Glomerular visceral epithelial cell (primary cell): ENCODE measurements at regions not wholly inside any gene's neighbourhood (a gene's known extent, or its start where the extent isn't known, plus 50 kb on each side); places are given as distances from the start of the nearest gene placed in this dataset.

Experiments used
- DNase-seq: peaks from one replicate; pipeline ENCODE4 v3.0.0-alpha.2; 2016; ENCODE audit errors: extremely low spot score

DNA sequence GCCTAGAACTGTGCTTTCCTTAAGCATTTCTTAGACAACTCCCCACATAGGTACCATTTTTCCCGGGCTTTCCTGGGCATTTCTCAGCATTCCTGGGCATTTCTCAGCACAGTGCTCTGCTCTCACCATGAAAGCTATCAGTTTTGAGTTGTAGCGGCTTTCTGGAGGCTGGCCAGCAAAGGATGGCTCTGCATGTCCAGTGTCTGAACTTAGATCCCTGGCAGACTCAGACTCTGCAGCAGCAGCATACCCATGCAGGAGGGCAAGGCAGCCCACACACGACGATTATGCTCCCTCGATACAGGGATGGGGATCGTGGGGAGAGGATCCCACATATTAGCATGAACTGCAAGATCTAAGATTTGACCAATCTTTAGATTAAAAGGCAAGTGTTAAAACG, 248.9 kb upstream of the MKI67 start:
- no peak for DNase-seq

DNA sequence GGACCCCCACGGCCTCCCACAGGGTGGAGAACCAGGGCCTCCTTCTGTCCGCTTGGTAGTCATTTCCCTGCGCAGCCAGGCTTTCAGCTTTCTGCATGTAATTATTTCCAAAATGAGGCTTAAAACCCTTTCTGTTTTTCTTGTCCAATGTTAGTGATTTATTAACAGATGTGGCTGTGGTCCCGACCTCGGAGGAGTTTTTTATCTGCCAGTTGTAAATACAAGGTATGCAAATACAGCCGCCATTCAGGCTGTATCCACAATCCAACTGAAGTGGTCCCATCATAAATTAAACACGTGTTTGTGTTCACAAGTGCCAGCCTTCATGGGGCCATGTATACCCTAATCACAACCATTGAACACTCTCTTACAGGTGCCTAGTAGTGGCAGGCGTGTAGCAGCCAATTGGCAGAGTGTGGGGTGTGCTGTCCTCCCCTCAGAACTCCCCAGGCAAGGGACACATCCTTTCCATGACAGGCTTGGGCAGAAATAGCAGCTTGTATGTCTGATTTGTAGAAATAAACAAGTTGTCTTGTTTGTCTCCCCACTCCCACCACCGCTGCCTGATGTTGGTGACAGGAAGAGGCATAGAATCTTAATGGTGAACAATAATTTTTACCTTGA, 251.3 kb upstream of the MKI67 start:
- DNase-seq: no peak

DNA sequence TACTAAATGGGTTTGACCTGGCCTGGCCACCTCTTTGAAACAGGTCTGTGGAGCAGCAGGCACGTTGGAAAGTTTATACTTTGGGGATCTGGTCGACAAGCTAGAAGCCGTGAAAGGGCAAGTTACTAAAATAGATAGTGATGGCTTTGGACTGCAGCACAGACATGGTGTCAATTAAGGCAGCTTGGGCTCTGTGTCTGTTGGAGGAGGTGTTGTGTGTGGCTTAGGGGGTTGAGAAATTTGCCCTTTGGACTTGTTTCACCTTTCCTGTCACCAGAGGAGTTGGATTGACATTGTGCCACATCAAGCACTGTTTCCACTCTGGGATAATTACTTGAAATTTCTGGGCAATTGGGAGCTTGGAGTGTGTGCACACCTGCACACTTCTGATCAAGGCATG, 251.8 kb upstream of the MKI67 start:
- DNase-seq: no peak

DNA sequence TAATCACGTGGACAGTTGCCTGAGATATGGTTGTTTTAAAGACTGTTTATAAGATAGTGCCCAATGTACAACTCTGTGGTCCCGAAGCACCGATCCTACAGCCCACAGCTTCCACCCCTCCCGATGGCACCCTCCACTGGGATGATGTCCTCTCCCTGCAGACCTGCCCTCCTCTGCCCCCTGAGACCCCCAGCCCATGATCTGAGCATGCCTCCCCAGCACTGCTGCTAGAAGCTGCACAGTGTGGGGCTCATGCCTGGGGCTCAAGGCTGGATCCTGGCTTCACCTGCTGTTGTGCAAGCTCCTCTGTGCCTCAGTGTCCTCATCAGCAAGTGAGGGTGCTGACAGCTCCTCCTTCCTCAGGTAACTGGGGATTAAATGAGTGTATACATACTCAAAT, 254.7 kb upstream of the MKI67 start:
- no peak for DNase-seq

DNA sequence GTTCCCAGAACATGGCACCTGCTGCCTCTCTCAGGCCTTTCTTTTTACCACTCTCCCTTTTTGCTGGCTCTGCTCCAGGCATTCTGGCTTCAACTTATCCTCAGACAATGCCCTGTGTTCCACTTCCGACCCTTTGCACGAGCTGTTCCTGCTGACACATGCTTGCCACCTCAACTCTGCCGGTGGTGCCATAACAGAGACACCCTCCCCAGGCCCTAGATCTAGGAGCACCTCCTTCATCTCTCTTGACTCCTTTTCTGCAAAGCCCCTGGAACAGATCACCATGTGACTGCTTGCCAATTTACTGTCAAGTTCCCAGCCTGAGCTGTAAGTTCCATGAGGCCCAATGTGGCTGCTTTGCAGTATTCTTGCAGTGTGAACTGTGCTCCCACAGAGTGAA, 256.0 kb upstream of the MKI67 start:
- no peak for DNase-seq

DNA sequence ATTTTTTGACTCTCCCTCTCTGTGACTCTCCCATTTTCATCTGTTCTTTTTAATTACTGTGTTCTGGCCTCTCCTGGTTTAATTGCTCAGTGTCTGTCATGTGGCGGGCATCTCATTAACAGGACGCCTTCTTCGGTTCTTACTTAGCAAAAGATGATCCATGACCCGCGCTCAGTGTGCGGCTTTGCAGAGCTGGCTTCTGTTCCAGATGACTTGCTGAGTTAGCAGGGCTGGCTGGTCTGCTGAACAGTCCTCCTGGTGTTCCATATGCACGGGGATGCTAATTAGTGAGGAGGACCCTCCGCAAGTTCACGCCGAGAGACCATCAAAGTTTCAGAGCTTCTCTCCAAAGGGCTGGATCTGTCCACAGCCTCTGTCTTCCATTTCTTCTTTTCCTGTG, 258.6 kb upstream of the MKI67 start:
- no peak for DNase-seq

DNA sequence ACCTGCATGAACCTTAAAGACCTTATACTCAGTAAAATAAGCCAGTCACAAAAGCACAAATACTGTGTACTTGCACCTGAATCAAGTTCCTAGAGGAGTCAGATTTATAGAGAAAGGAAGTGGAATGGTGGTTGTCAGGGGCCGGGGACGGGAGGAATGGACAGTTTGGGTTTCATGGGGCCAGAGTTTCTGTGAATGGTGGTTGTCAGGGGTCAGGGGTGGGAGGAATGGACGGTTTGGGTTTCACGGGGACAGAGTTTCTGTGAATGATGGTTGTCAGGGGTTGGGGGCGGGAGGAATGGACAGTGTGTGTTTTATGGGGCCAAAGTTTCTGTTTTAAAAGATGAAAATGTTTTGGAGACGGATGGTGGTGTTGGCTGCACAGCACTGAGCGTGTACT, 260.0 kb upstream of the MKI67 start:
- no peak for DNase-seq

DNA sequence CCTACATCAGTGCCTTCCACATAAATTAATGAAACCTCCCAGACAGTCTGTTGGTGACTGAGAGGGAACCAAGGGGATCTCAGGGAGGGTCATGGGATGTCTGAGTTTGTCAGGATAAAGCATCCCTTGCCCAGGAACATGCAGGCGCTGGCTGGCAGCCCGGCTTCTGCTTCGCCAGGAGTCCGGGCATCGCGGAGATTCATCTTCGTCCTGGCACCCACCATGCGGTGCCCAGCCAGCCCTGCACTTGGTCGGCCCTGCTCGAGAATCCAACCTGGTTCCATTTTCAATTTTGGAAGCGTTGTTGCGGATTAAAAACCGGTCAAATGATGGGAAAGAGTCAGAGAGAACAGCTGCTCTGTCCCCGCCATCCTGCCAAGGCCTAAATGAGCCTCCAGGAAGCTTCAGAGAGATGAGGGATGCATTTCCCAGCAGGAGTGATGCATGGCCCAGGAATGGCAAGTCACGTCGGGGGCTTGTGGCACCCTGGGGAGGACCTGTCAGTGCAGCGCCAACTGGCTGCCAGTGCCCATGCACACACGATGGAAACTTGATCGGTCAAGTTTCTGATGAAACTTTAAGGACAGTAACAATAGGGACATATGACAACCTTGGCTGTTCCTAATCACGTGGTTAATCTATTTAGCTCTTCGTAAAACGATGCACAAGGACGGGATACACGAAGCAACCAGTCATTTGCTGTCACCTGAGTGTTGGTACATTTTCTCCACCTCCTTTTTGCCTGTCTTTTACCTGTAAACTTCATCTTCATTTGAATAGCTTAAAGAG, 260.8 kb upstream of the MKI67 start:
- no peak for DNase-seq

DNA sequence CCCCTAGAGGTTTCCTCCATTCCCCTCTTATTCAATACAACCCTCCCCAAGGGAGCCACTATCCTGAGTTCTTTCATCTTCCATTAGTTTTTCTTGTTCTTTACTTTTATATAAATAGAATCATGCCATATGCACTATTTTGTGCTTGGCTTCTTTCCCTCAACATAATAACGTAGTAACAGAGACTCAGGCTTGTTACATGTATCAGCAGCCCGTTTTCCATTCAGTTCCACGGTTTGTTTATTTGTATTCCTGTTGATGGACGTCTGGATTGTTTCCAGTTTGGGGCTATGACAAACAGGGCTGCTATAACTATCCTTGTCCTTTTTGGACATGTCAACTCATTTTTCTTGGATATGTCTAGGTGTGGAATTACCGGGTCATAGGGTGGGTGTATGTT, 264.4 kb upstream of the MKI67 start:
- DNase-seq: no peak

DNA sequence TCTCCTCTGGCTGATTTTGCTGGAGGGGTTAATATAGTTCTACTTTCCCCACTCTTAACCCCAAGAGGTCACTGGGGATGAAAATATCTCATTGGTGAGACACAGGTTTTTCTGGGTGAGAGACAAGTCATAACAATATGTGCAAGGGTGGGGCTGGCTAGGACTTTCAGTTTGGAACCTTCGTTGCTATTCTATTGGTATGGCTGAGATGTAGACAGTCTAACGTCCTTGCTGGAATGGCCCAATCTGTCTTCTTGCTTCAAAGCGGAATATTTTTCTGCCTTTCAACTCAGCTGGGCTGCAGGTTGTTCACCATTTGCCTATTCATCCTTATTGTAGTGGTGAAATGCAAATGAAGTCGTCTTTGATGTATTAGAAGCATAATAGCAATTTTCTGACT, 267.3 kb upstream of the MKI67 start:
- DNase-seq: no peak

DNA sequence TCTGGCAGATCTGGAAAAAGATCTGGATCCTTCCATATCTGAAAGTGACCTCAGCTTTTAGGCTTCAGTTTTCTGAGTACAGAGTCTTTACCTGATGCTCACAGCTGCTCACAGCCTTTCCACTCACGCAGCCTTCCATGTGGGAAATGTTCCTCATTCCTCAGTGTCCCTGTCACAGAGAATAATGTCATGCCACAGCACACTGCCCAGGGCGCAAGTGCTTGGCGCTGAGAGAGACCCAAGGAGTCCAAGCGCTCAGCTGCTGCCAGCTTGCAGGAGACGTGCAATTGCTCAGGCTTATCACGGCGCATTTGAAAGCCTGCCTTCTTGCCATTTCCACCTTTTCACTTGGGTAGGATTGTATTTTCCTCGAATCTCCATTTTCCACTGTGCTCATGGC, 271.9 kb upstream of the MKI67 start:
- DNase-seq: no peak

DNA sequence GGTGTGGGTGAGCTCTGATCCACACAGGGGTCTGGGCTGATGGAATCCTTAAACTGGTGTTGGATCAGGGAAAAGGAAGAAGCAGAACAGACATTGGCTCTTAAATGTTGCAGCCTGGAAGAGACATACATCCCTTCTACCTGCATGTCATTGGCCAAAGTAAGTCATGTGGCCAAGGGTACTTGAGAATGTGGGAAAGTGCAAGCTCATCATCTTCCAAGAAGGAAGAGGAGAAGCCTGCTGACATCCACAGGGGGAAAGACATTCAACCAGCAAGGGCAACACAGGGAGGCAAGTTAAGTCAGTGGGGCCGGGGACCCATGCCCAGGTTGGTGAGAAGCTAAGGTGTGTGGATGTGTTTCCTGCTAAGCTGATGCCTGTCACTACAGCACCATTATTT, 272.8 kb upstream of the MKI67 start:
- no peak for DNase-seq

DNA sequence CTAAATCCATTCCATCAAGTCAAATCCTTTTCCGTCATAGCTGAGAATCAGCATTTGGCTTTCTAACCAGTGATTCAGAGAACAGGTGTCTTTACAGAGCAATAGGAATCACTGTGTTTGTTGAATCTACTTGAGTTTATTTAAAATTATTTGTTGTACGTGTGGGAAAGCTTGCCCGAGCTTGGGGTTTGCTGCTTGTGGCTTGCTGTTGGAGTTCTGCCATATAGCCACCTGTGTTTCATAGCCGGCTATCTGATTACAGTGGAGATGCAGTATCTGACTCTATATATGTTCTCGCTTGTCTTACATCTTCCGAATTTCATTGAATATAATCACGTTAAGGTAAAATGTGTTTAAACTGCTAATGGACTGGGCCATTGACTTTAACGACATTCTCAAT, 274.3 kb upstream of the MKI67 start:
- no peak for DNase-seq

DNA sequence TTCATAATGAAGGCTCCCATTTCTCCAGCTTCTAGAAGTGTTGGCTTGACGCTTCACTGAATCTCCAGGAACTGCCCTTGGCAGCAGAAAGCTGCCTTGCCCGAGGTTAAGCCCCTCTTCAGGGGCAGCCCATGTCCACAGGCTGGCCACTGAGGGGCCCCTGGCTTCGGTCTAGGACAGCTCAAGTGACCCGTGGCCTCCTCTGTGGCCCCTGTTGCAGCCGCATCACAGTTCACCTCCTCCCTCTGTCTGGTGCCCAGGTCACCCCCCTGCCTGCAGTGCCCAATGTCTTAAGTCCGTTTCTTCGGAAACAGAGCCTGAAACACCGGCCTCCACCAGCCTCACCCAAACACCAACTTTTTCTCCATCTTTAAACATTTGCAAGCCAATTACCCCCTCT, 279.2 kb upstream of the MKI67 start:
- no peak for DNase-seq

DNA sequence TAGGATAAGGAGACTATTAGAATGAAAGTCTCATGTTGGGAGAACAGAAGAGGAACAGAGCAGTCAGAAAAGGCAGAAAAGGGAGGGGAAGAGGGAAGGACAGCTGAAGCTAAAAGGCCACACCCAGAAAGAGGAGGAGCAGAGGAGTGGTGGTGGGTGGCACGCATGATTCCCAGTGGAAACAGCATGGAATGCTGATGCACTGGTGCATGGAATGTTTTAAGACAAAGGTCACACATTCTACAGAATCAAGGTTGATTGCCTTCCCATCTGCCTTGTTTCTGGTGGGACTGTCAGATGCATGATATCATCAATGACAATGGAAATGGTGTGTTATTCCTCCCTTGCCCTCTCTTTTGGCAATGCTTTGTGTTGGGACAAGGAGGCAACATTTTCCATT, 285.4 kb upstream of the MKI67 start:
- no peak for DNase-seq

DNA sequence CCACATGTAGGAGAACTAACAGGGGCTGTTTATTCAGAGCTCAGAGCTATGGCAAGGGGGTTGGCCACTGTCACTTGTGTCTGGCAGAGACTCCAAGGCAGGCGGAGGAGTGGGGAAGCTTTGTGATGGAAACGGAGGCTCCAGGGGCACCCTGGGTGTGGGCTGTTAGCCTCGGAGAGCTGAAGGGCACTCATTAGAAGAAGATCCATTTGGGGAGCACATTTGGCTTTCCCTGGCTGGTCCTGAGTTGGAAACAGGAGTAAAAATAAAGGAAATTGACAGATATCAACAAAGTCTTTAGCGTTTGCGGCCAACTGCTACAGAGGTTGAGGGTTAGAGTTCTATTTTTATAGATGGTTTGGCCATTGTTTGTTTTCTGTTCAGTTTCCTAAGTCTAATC, 288.3 kb upstream of the MKI67 start:
- DNase-seq: no peak

DNA sequence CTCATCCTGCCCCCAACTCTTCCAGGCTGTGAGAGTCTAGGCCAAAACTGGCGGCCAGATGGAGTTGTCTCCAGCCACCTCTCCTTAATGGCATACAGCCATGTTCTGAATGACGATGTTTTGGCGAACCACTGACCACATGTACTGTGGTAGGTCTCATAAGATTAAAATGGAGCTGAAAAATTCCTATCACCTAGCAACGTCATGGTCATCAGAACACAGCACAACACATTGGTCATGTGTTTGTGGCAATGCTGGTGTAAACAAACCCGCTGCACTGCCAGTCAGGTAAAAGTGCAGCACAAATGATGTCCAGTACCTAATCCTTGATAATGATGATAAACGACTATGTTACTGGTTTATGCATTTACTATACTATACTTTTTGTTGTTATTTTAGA, 290.0 kb upstream of the MKI67 start:
- no peak for DNase-seq

DNA sequence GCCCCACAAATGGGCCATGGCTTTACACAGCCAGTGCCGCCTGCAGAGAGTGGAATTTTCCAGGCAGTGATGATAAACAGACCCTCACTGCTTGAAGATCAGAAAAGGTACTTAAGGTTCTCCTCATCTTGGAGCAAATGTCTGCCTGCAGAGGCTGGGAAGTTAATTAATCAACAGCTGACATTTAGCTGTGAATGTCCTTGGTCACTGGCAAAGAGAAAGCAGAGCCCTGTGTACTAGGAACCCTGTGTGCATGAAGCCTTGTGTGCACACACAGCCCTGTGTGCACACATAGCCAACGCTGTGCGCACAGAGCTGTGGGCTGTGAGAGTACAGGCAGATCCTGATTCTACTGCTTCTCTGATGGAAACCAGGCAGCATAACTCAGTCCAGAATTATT, 291.6 kb upstream of the MKI67 start:
- no peak for DNase-seq

DNA sequence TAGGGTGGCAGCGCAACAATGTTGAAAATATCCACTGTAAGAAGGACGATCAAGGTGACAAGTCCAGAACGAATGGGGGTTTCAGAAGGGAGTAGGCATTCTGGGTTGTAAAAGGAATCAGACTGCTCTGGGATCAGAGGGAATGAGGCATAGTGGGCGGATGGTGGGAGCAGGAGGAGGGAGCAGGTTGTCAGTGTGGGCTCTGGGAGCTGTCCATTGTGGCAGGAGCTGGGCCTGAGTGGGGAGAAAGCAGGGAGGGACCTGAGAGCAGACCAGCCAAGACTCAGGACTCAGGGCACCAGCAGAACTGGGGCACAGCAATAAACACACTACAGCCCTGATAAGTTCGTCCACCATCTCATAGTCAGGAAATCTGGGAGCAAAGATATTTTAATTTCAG, 292.6 kb upstream of the MKI67 start:
- DNase-seq: no peak

DNA sequence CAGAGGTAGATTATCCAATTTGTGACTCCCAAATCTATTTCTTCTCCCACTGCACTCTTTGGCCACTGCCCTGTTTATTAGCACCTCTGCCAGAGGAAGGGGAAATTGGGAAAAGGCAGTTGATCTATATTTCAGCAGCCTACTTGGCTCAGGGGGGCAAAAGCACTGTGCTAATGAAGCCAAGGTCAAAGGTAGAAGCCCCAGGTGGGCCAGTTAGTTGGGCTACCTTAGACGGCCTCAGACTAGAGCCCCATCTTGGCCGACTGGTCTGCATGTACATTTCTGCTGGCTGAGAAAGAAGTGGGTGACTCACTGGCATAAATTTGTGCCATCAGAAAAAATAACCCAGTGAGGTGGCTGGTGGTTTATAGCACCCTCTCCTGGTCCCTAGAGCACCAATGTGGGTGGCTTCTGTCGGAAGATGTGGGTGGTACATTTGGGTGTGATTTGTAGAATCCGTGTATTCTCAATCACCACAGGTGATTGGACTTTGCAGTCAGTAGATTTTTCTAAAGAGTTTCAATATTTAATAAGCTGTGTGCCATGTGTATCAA, 293.3 kb upstream of the MKI67 start:
- no peak for DNase-seq

DNA sequence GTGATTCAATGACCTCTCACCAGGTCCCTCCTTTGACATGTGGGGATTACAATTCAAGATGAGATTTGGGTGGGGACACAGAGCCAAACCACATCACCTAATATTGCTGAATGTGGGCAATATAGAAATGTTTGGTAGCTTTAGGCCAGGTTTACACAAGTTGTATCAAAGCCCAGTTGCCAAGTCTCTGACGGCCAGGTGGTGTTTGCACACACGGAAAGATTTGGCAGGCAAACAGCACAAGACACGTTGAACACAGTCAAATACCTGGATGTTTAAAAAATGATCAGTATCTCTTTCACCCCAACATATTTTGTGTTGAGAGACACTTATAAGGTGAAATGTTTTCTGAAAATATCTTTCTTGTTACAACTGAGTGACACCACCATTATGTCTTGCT, 294.4 kb upstream of the MKI67 start:
- no peak for DNase-seq

DNA sequence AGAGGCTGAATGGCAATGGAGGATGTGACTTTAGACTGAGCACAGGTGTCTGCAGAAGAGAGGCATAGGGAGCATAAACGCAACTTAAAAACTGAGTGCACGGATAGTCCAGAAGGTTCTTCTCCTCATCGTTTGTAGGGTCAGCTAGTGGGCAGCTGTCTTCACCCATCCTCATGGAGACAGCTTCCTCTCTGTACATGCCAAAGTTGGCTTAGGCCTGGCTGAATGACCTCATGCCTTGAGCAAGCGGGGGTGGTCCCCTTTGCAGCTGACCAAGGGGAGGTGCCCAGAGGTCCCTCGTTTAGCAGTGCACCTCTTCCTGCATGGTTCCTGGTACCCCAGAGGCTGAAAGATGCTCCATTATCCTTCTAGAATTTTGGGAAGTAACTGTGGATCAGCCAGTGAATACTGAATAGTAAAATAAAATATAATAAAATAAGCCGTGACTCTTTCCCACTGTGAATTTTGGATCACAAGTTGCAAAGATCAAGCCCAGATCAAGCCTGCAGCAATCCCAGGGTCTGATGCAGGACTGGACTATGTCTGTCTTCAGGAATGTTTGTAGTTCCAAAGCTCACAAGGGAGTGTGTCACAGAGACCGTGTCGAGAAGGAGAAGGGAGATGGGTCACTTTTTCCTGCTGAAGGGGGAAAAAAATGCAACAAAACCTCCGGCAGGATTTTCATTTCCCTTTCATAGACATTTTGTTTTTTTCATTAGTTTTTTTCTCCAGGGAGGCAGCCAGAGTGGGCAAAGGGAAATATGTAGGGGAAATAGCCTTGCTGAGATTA, 295.3 kb upstream of the MKI67 start:
- no peak for DNase-seq

DNA sequence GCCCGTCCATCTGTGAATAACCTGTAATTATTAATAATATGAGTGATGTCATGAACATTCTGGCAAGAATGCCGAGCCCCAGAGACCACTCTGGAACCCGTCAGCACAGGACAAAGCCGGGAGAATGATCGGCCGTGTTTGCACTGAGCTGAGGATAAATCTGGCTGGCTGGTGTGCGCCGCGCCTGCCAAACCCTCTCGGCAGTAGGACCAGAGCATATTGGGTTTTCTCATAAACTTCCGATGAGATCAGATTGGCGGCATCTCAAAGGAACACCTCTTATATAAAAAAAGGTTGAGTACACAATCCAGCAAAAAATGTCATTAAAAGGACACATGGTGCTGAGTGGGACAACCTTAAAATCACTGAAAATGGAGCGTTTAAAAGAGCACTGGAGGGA, 296.0 kb upstream of the MKI67 start:
- DNase-seq: no peak
